NOMO-1 treated with DMSO at 0.1 percent for 48 hours (cell line): ENCODE measurements at regions not wholly inside any gene's neighbourhood (a gene's known extent, or its start where the extent isn't known, plus 50 kb on each side); places are given as distances from the start of the nearest gene placed in this dataset.
"Not testable (repeated sequence)": the region's sequence is repeated elsewhere in the genome, so short reads cannot be mapped to it uniquely, and the experiment has no call there.

ENCODE experiments used
- DNase-seq: peaks from one replicate; lab custom pipeline; 2025; ENCODE audit not compliant: unreplicated experiment; lab: John Stamatoyannopoulos, UW

- DNase-seq, result no peak
Observed at GRCh38 chr3:157920822-157921700, 185.2 kb downstream of the SHOX2 start.

- no peak for DNase-seq
Observed at GRCh38 chr3:157919319-157919887, 186.8 kb downstream of the SHOX2 start.

- DNase-seq, result peak; percentile 79
Observed at GRCh38 chr3:157918402-157918801, 187.8 kb downstream of the SHOX2 start.

- DNase-seq, result no peak
Observed at GRCh38 chr3:157916672-157917071, 189.5 kb downstream of the SHOX2 start.

- no peak for DNase-seq
Observed at GRCh38 chr3:157914882-157915281, 191.3 kb downstream of the SHOX2 start.

GRCh38 chr3:157913741-157914150 is 192.5 kb downstream of the SHOX2 start:
- DNase-seq, result peak; percentile 26

GRCh38 chr3:157912514-157913451 is 193.4 kb downstream of the SHOX2 start:
- DNase-seq, result no peak

- no peak for DNase-seq
Observed at GRCh38 chr3:157906627-157907026, 199.6 kb downstream of the SHOX2 start.

- no peak for DNase-seq
Observed at GRCh38 chr3:157905885-157906284, 200.3 kb downstream of the SHOX2 start.

GRCh38 chr3:157902680-157903079 is 203.5 kb downstream of the SHOX2 start:
- not testable (repeated sequence) for DNase-seq

GRCh38 chr3:157888040-157888439 is 218.2 kb downstream of the SHOX2 start:
- DNase-seq, result no peak

- DNase-seq, result no peak
Observed at GRCh38 chr3:157876556-157876955, 229.7 kb downstream of the SHOX2 start.

GRCh38 chr3:157872902-157873301 is 233.3 kb downstream of the SHOX2 start:
- no peak for DNase-seq

GRCh38 chr3:157871838-157872460 is 234.3 kb downstream of the SHOX2 start:
- no peak for DNase-seq

- no peak for DNase-seq
Observed at GRCh38 chr3:157871248-157871647, 235.0 kb downstream of the SHOX2 start.

- DNase-seq, result no peak
Observed at GRCh38 chr3:157868946-157869345, 237.3 kb downstream of the SHOX2 start.

- no peak for DNase-seq
Observed at GRCh38 chr3:157868196-157868595, 238.0 kb downstream of the SHOX2 start.

- DNase-seq, result peak; percentile 29
Observed at GRCh38 chr3:157865352-157866000, 240.7 kb downstream of the SHOX2 start.

- no peak for DNase-seq
Observed at GRCh38 chr3:157861076-157861765, 245.0 kb downstream of the SHOX2 start.

- DNase-seq, result no peak
Observed at GRCh38 chr3:157859541-157859940, 246.7 kb downstream of the SHOX2 start.
